ENCODE measurements at regions not wholly inside any gene's neighbourhood (a gene's known extent, or its start where the extent isn't known, plus 50 kb on each side); places are given as distances from the start of the nearest gene placed in this dataset.

DNA sequence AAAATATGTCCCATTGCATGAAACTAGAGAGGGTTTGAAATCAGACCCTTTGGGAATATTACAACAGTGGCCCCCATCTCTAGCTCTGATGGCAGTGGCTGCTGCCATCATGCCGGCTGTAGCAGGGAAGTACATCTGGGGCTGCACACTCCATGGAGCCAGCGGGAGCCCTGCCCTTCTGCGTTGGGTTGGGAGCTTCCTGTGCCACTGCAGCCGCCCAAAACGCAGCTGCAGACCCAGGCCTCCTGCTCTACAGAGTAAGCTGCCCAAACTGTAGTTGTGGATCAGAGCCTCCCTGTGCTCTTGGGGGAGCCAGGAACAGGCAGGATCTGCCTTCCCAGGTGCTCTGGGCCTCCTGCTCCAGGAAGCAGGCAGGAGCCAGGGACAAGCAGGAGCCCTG, 450.0 kb downstream of the HS3ST3B1 start:
- TF ChIP-seq POLR2A (IDR thresholded peaks at IDR 0.05) (no peak), POLR2AphosphoS5 (IDR thresholded peaks at IDR 0.05) (no peak)
- TF ChIP-seq, protein P1, sequence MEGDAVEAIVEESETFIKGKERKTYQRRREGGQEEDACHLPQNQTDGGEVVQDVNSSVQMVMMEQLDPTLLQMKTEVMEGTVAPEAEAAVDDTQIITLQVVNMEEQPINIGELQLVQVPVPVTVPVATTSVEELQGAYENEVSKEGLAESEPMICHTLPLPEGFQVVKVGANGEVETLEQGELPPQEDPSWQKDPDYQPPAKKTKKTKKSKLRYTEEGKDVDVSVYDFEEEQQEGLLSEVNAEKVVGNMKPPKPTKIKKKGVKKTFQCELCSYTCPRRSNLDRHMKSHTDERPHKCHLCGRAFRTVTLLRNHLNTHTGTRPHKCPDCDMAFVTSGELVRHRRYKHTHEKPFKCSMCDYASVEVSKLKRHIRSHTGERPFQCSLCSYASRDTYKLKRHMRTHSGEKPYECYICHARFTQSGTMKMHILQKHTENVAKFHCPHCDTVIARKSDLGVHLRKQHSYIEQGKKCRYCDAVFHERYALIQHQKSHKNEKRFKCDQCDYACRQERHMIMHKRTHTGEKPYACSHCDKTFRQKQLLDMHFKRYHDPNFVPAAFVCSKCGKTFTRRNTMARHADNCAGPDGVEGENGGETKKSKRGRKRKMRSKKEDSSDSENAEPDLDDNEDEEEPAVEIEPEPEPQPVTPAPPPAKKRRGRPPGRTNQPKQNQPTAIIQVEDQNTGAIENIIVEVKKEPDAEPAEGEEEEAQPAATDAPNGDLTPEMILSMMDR (IDR thresholded peaks at IDR 0.05) = no peak

Data from breast epithelium (tissue), 3 donors.